PC-3 (cell line): ENCODE measurements at regions not wholly inside any gene's neighbourhood (a gene's known extent, or its start where the extent isn't known, plus 50 kb on each side); places are given as distances from the start of the nearest gene placed in this dataset.

Experiments
- ATAC-seq: fragments of 200-7000 bp; cut with Tn5 transposase; 2 replicates; pipeline ENCODE4 v1.9.1; 2020; ENCODE audit warnings: mild to moderate bottlenecking, moderate library complexity
- BruUV-seq: library from RNA; stranded (reverse); fragments of 400-500 nt; replicated peaks from 2 replicates; lab custom pipeline; 2021; lab: Mats Ljungman, UMichigan
- CTCF ChIA-PET: fragments of 300-600 bp; sonication (Branson Sonifier 250); formaldehyde crosslinking; loops from one replicate; lab custom pipeline; 2022; ENCODE audit warnings: antibody characterized with exemption; lab: Charles Lee
- POLR2A ChIA-PET: fragments of 300-600 bp; sonication (Branson Sonifier 250); formaldehyde crosslinking; loops from one replicate; lab custom pipeline; 2022; ENCODE audit warnings: antibody characterized with exemption; ENCODE audit not compliant: unreplicated experiment; lab: Charles Lee
- DNase-seq: peaks from one replicate; pipeline ENCODE4 v3.0.0-alpha.2; 2015
- H2AFZ ChIP-seq: fragments of 300-600 bp; sonication (generic); 2 replicates; pipeline ENCODE4 v1.6.0; 2016; ENCODE audit warnings: antibody characterized with exemption, low read length
- H3F3A ChIP-seq: fragments of 300-600 bp; sonication (generic); one replicate; pipeline ENCODE4 v1.6.0; 2017; ENCODE audit warnings: antibody characterized with exemption, low read length, control low read depth, mild to moderate bottlenecking; ENCODE audit not compliant: unreplicated experiment
- H3K27ac ChIP-seq: fragments of 300-600 bp; sonication (generic); 2 replicates; pipeline ENCODE4 v1.5.1; 2016; ENCODE audit warnings: mild to moderate bottlenecking, low read length
- H3K27me3 ChIP-seq: fragments of 300-600 bp; sonication (generic); 2 replicates; pipeline ENCODE4 v1.6.1; 2016; ENCODE audit warnings: low read length, mixed read lengths
- H3K36me3 ChIP-seq: fragments of 300-600 bp; sonication (generic); 2 replicates; pipeline ENCODE4 v1.6.1; 2016; ENCODE audit warnings: low read depth, mixed run types, low read length, mixed read lengths
- H3K4me1 ChIP-seq: fragments of 300-600 bp; sonication (generic); 2 replicates; pipeline ENCODE4 v1.5.1; 2016; ENCODE audit warnings: low read length; ENCODE audit not compliant: insufficient read depth
- H3K4me2 ChIP-seq: fragments of 300-600 bp; sonication (generic); 2 replicates; pipeline ENCODE4 v1.6.0; 2016; ENCODE audit warnings: low read length
- H3K4me3 ChIP-seq: fragments of 300-600 bp; sonication (generic); 2 replicates; pipeline ENCODE4 v1.5.1; 2016; ENCODE audit warnings: mild to moderate bottlenecking, low read length, mixed read lengths
- H3K79me2 ChIP-seq: fragments of 300-600 bp; sonication (generic); 2 replicates; pipeline ENCODE4 v1.6.1; 2017; ENCODE audit warnings: low read length, mixed read lengths
- H3K9ac ChIP-seq: fragments of 300-600 bp; sonication (generic); 2 replicates; pipeline ENCODE4 v1.6.0; 2016; ENCODE audit warnings: mild to moderate bottlenecking, low read length
- H3K9me2 ChIP-seq: fragments of 300-600 bp; sonication (generic); replicated peaks from 2 replicates; pipeline ENCODE4 v1.6.1; 2016; ENCODE audit warnings: mixed run types, low read length, mixed read lengths
- H3K9me3 ChIP-seq: fragments of 300-600 bp; sonication (generic); 2 replicates; pipeline ENCODE4 v1.6.1; 2016; ENCODE audit warnings: low read length, mixed read lengths
- H4K20me1 ChIP-seq: fragments of 300-600 bp; sonication (generic); 2 replicates; pipeline ENCODE4 v1.6.1; 2016; ENCODE audit warnings: low read length, mixed read lengths
- CTCF ChIP-seq: fragments of 300-600 bp; sonication (generic); conservative IDR thresholded peaks from 2 replicates; pipeline ENCODE4 v1.5.1; 2017; ENCODE audit warnings: antibody characterized with exemption, low read depth, mild to moderate bottlenecking, low read length
- EZH2 ChIP-seq: fragments of 300-600 bp; sonication (generic); IDR thresholded peaks from one replicate; pipeline ENCODE4 v1.6.1; 2017; ENCODE audit warnings: antibody characterized with exemption, mild to moderate bottlenecking, low read length; ENCODE audit not compliant: unreplicated experiment
- EZH2phosphoT487 ChIP-seq: fragments of 300-600 bp; sonication (generic); IDR thresholded peaks from 2 replicates; pipeline ENCODE4 v1.6.1; 2018; ENCODE audit warnings: mild to moderate bottlenecking, antibody characterized with exemption, low read length, borderline replicate concordance
- intact Hi-C: fragments of 100-400 bp; cut with micrococcal nuclease; formaldehyde crosslinking; loops from 2 replicates; pipeline ENCODE4 v1.9.0; 2023

GRCh38 chr10:8418631-8419030 is 364.1 kb downstream of the GATA3 start:
- no peak for ATAC-seq
- no peak overlapping the region for H3K4me2 ChIP-seq
- no peak overlapping the region for H3K4me3 ChIP-seq
- ChIA-PET CTCF (no interaction called here), POLR2A (no interaction called here)
- H4K20me1 ChIP-seq = no peaks in the 10 kb centered on the region
- H3K4me1 ChIP-seq = no peaks in the 10 kb centered on the region
- no peak overlapping the region for H3K27ac ChIP-seq
- H3F3A ChIP-seq = no peaks in the 10 kb centered on the region
- H3K9me2 ChIP-seq = no peaks in the 10 kb centered on the region
- no peak for TF ChIP-seq EZH2
- no peak for TF ChIP-seq CTCF
- no peak for TF ChIP-seq EZH2phosphoT487
- DNase-seq = no peak
- H3K9me3 ChIP-seq = no peaks in the 10 kb centered on the region
- BruUV-seq = no TSS peak
- H3K79me2 ChIP-seq = no peaks in the 10 kb centered on the region
- H2AFZ ChIP-seq = no peak overlapping the region
- no peaks in the 10 kb centered on the region for H3K36me3 ChIP-seq
- H3K27me3 ChIP-seq = no peaks in the 10 kb centered on the region
- no peak overlapping the region for H3K9ac ChIP-seq
- intact Hi-C loops = no loop called here

- no peak for DNase-seq
- Histone ChIP-seq H4K20me1 (no peaks in the 10 kb centered on the region), H3K9ac (no peak overlapping the region), H3K4me3 (no peak overlapping the region), H3K79me2 (no peaks in the 10 kb centered on the region), H2AFZ (no peak overlapping the region), H3K27me3 (no peaks in the 10 kb centered on the region), H3K9me3 (no peaks in the 10 kb centered on the region), H3K36me3 (no peaks in the 10 kb centered on the region), H3K4me2 (no peak overlapping the region), H3K9me2 (no peaks in the 10 kb centered on the region), H3K27ac (no peak overlapping the region), H3K4me1 (no peaks in the 10 kb centered on the region), H3F3A (no peaks in the 10 kb centered on the region)
- CTCF ChIA-PET = no interaction called here
- TF ChIP-seq EZH2phosphoT487 = no peak
- no peak for TF ChIP-seq EZH2
- TF ChIP-seq CTCF = no peak
- POLR2A ChIA-PET = interaction anchor here (0.6 kb wide), 1 partner anchor 18 kb away, joined by 5 read pairs; no protein-coding TSS in a partner anchor
- intact Hi-C loops = no loop called here
- no peak for ATAC-seq
- no TSS peak for BruUV-seq
These were observed 365.7 kb downstream of the GATA3 start for GRCh38 chr10:8420182-8420581.

GRCh38 chr10:8424555-8425211 is 370.2 kb downstream of the GATA3 start:
- POLR2A ChIA-PET = no interaction called here
- Histone ChIP-seq H3K79me2 (no peaks in the 10 kb centered on the region), H3K4me1 (no peaks in the 10 kb centered on the region), H3K9me3 (no peaks in the 10 kb centered on the region), H4K20me1 (no peaks in the 10 kb centered on the region), H3K27me3 (no peaks in the 10 kb centered on the region), H3K4me3 (no peak overlapping the region), H3K4me2 (no peak overlapping the region), H3K36me3 (no peaks in the 10 kb centered on the region), H3K27ac (no peak overlapping the region), H2AFZ (no peak overlapping the region), H3K9me2 (no peaks in the 10 kb centered on the region), H3K9ac (no peak overlapping the region), H3F3A (no peaks in the 10 kb centered on the region)
- DNase-seq = no peak
- TF ChIP-seq EZH2 (no peak), EZH2phosphoT487 (no peak), CTCF (no peak)
- CTCF ChIA-PET = no interaction called here
- intact Hi-C loops = no loop called here
- BruUV-seq = no TSS peak
- no peak for ATAC-seq
